ENCODE measurements at regions not wholly inside any gene's neighbourhood (a gene's known extent, or its start where the extent isn't known, plus 50 kb on each side); places are given as distances from the start of the nearest gene placed in this dataset.
"Not testable (repeated sequence)": the region's sequence is repeated elsewhere in the genome, so short reads cannot be mapped to it uniquely, and the experiment has no call there.

DNA sequence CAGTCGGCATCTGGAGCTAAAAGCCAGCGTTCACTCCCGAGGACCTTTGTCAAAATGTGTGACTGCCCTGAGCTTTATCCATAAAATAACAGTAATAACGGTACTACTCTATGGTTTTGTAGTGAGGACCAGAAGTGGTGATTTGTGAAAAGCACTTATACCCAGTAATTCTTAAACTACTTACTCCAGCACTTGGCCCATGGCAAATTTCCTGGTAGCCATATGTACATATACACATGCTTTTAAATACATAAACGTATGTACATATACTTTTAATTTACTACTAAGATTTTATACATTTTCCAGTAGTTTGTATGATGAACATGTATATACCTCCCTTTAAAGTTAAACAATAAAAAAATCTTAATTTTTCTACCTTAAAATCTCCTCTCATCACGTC is 163.8 kb upstream of the TMEM132C start:
- Histone ChIP-seq H3K9me3 (no peaks in the 10 kb centered on the region), H3K27me3 (no peaks in the 10 kb centered on the region), H3K27ac (no peak overlapping the region), H4K20me1 (no peaks in the 10 kb centered on the region), H3K9ac (no peak overlapping the region), H3K4me2 (no peak overlapping the region), H3K36me3 (no peaks in the 10 kb centered on the region), H3K4me3 (no peak overlapping the region), H3K4me1 (no peaks in the 10 kb centered on the region)
- TF ChIP-seq Cebpa-rat (IDR thresholded peaks at IDR 0.05) = no peak

DNA sequence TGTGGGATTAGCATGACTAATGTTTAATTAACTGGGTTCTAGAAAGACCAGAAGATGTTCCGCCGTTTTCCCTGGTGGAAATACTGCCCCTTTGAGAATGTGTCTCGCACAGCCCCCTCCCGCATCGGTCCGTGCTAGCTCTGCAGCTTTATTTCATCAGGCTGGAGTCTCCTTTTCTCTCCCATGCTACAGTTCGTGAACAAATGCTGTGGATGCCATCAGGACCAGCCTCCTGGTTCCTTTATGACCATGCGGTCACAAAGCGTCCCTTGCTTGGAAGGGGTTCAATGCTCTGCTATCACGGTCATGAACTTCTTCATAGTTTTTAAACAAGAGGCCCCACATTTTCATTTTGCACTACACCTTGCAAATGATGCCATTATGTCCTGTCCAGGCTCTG is 157.7 kb upstream of the TMEM132C start:
- H3K4me3 ChIP-seq = no peak overlapping the region
- no peaks in the 10 kb centered on the region for H3K36me3 ChIP-seq
- TF ChIP-seq Cebpa-rat (IDR thresholded peaks at IDR 0.05) = no peak
- no peak overlapping the region for H3K9ac ChIP-seq
- H3K4me1 ChIP-seq = no peaks in the 10 kb centered on the region
- H3K4me2 ChIP-seq = no peak overlapping the region
- no peaks in the 10 kb centered on the region for H3K27me3 ChIP-seq
- no peaks in the 10 kb centered on the region for H3K9me3 ChIP-seq
- no peaks in the 10 kb centered on the region for H4K20me1 ChIP-seq
- H3K27ac ChIP-seq = no peak overlapping the region

GRCh38 chr12:128109636-128110035 is 157.3 kb upstream of the TMEM132C start:
- no peak overlapping the region for H3K4me2 ChIP-seq
- no peaks in the 10 kb centered on the region for H3K27me3 ChIP-seq
- H3K36me3 ChIP-seq = no peaks in the 10 kb centered on the region
- no peaks in the 10 kb centered on the region for H3K4me1 ChIP-seq
- H3K27ac ChIP-seq = no peak overlapping the region
- TF ChIP-seq Cebpa-rat (IDR thresholded peaks at IDR 0.05) = no peak
- no peaks in the 10 kb centered on the region for H3K9me3 ChIP-seq
- H4K20me1 ChIP-seq = no peaks in the 10 kb centered on the region
- H3K4me3 ChIP-seq = no peak overlapping the region
- no peak overlapping the region for H3K9ac ChIP-seq

GRCh38 chr12:128111333-128111732 is 155.6 kb upstream of the TMEM132C start:
- Histone ChIP-seq H3K4me1 (no peaks in the 10 kb centered on the region), H3K4me3 (no peak overlapping the region), H3K27ac (no peak overlapping the region), H3K4me2 (no peak overlapping the region), H3K9ac (no peak overlapping the region), H3K9me3 (no peaks in the 10 kb centered on the region), H4K20me1 (no peaks in the 10 kb centered on the region), H3K27me3 (no peaks in the 10 kb centered on the region), H3K36me3 (no peaks in the 10 kb centered on the region)
- TF ChIP-seq Cebpa-rat (IDR thresholded peaks at IDR 0.05) = no peak

DNA sequence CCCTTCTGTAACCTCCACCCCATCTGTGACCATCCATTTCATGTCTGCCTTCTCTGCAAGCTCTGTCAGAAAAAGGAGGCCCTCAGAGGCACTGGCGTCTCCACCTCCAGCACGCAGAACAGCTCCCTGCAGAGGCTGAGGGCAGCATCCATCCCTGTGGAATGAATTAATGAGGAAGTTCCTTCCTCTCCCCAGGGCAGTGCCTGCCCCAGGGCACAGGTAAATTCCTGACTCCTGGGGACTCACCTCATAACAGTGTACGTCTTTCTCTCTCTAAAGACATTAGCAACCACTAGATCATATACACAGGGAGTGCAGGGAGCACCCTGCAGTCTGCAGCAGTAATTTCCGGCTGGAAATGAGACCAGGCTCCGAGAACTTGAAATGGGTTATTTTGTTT is 155.0 kb upstream of the TMEM132C start:
- no peak overlapping the region for H3K4me2 ChIP-seq

GRCh38 chr12:128113250-128113649 is 153.7 kb upstream of the TMEM132C start:
- not testable (repeated sequence) for H3K9ac ChIP-seq, H3K9me3 ChIP-seq, H3K27me3 ChIP-seq, H3K27ac ChIP-seq, H4K20me1 ChIP-seq, H3K4me3 ChIP-seq, H3K4me2 ChIP-seq, H3K36me3 ChIP-seq, H3K4me1 ChIP-seq

More for the DNA sequence above, 155.0 kb upstream of the TMEM132C start:
- Histone ChIP-seq H3K27me3 (no peaks in the 10 kb centered on the region), H3K9me3 (no peaks in the 10 kb centered on the region), H3K9ac (no peak overlapping the region), H3K27ac (no peak overlapping the region), H3K36me3 (no peaks in the 10 kb centered on the region), H3K4me3 (no peak overlapping the region), H3K4me1 (no peaks in the 10 kb centered on the region), H4K20me1 (no peaks in the 10 kb centered on the region)
- TF ChIP-seq Cebpa-rat (IDR thresholded peaks at IDR 0.05) = no peak

DNA sequence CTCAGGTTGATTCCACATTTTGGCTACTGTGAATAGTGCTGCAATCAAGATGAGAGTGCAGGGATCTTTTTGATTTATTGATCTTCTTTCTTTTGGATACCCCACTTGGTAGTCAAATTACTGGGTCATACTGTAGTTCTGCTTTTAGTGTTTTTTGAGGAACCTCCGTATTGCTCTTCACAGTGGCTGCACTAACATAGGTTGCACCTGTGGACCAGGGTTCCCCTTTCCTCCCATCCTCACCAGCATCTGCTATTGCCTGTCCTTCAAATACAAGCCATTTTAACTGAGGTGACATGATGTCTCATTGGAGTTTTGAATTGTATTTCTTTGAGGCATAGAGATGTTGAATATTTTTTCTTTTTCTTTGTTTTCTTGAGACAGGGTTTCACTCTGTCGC is 152.5 kb upstream of the TMEM132C start:
- no peaks in the 10 kb centered on the region for H3K9me3 ChIP-seq
- no peak for TF ChIP-seq Cebpa-rat (IDR thresholded peaks at IDR 0.05)
- no peaks in the 10 kb centered on the region for H3K36me3 ChIP-seq
- no peak overlapping the region for H3K9ac ChIP-seq
- H3K27ac ChIP-seq = no peak overlapping the region
- no peaks in the 10 kb centered on the region for H4K20me1 ChIP-seq
- H3K4me2 ChIP-seq = no peak overlapping the region
- no peak overlapping the region for H3K4me3 ChIP-seq
- no peaks in the 10 kb centered on the region for H3K4me1 ChIP-seq
- no peaks in the 10 kb centered on the region for H3K27me3 ChIP-seq

DNA sequence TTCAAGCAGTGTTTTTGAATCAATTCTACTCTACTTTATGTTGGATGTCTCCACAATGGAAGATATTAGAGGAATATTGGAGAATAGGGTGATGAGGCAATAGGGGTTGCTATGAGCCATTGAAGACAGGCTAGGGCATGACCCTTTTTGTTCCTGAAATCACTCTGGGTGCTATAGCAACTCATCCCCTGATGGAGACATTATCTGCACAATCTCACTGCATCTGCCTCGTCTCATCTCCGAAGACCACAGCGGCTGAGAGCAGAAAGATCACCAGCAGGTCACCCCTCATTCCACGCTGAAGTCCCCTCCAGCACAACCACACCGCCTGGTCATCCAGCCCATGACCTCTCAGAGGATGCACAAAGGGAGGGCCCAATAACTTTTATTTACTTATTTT is 150.4 kb upstream of the TMEM132C start:
- Histone ChIP-seq H3K4me1 (no peaks in the 10 kb centered on the region), H3K27me3 (no peaks in the 10 kb centered on the region), H3K4me2 (no peak overlapping the region), H4K20me1 (no peaks in the 10 kb centered on the region), H3K9me3 (0 out of 2 replicates have a peak, but pooled peaks cover 4% of the 10 kb centered on the region), H3K9ac (no peak overlapping the region), H3K36me3 (no peaks in the 10 kb centered on the region), H3K4me3 (no peak overlapping the region), H3K27ac (no peak overlapping the region)
- TF ChIP-seq Cebpa-rat (IDR thresholded peaks at IDR 0.05) = no peak

DNA sequence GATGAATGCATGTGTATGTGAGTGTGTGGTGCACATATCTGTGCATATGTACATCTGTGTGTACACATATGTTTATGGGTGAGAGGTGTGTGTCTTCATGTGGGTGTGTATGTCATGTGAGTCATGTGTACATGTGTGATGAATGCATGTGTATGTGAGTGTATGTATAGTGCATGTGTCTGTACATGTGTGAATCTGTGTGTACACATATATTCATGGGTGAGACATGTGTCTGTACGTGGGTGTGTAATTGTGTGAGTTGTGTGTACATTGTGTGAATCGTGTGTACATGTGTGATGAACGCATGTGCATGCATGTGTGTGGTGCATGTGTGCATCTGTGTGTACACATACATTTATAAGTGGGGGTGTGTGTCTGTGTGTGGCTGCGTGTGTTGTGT is 146.9 kb upstream of the TMEM132C start:
- TF ChIP-seq Cebpa-rat (IDR thresholded peaks at IDR 0.05) = no peak
- no peaks in the 10 kb centered on the region for H4K20me1 ChIP-seq
- H3K4me2 ChIP-seq = no peak overlapping the region
- no peaks in the 10 kb centered on the region for H3K4me1 ChIP-seq
- 0 out of 2 replicates have a peak, but pooled peaks cover 4% of the 10 kb centered on the region for H3K9me3 ChIP-seq
- no peak overlapping the region for H3K9ac ChIP-seq
- no peaks in the 10 kb centered on the region for H3K36me3 ChIP-seq
- no peak overlapping the region for H3K27ac ChIP-seq
- no peaks in the 10 kb centered on the region for H3K27me3 ChIP-seq
- no peak overlapping the region for H3K4me3 ChIP-seq

GRCh38 chr12:128121424-128121823 is 145.5 kb upstream of the TMEM132C start:
- Histone ChIP-seq H3K9ac (no peak overlapping the region), H3K9me3 (0 out of 2 replicates have a peak, but pooled peaks cover 4% of the 10 kb centered on the region), H3K4me1 (no peaks in the 10 kb centered on the region), H3K27me3 (no peaks in the 10 kb centered on the region), H3K36me3 (no peaks in the 10 kb centered on the region), H3K4me3 (no peak overlapping the region), H3K27ac (no peak overlapping the region), H3K4me2 (no peak overlapping the region), H4K20me1 (no peaks in the 10 kb centered on the region)
- no peak for TF ChIP-seq Cebpa-rat (IDR thresholded peaks at IDR 0.05)

GRCh38 chr12:128123096-128123495 is 143.9 kb upstream of the TMEM132C start:
- no peak overlapping the region for H3K4me3 ChIP-seq
- H3K36me3 ChIP-seq = no peaks in the 10 kb centered on the region
- H4K20me1 ChIP-seq = no peaks in the 10 kb centered on the region
- no peak overlapping the region for H3K27ac ChIP-seq
- no peak overlapping the region for H3K4me2 ChIP-seq
- TF ChIP-seq Cebpa-rat (IDR thresholded peaks at IDR 0.05) = no peak
- 0 out of 2 replicates have a peak, but pooled peaks cover 4% of the 10 kb centered on the region for H3K9me3 ChIP-seq
- H3K4me1 ChIP-seq = no peaks in the 10 kb centered on the region
- no peak overlapping the region for H3K9ac ChIP-seq
- H3K27me3 ChIP-seq = no peaks in the 10 kb centered on the region
